SK-N-SH (cell line): ENCODE measurements at regions not wholly inside any gene's neighbourhood (a gene's known extent, or its start where the extent isn't known, plus 50 kb on each side); places are given as distances from the start of the nearest gene placed in this dataset.

Experiments used
- CTCF ChIP-seq: fragments of 200-600 bp; sonication (generic); IDR thresholded peaks from 2 replicates; pipeline ENCODE4 v1.6.1; 2017; ENCODE audit warnings: antibody characterized with exemption, mild to moderate bottlenecking, moderate library complexity
- EP300 ChIP-seq, 2 experiments: IDR thresholded peaks; 2 replicates each; pipeline versions ENCODE4 v1.4.0 to v1.6.1; 2012; ENCODE audit warnings: borderline replicate concordance in 1 of 2, low read depth in 1 of 2, low read length in 1 of 2
- EZH2phosphoT487 ChIP-seq: fragments of 200-600 bp; sonication (generic); IDR thresholded peaks from 2 replicates; pipeline ENCODE4 v1.6.1; 2017; ENCODE audit warnings: low read depth, mixed run types, mild to moderate bottlenecking, antibody characterized with exemption, moderate library complexity, borderline replicate concordance
- RCOR1 ChIP-seq: fragments of 150-350 bp; IDR thresholded peaks from 2 replicates; pipeline ENCODE4 v1.6.1; 2017; ENCODE audit warnings: antibody characterized with exemption, low read length
- REST ChIP-seq: IDR thresholded peaks from 2 replicates; pipeline ENCODE4 v1.6.1; 2012; ENCODE audit warnings: mild to moderate bottlenecking, low read depth, low read length, moderate library complexity
- RXRA ChIP-seq: IDR thresholded peaks from 2 replicates; pipeline ENCODE4 v1.4.0; 2012; ENCODE audit warnings: low read depth, mild to moderate bottlenecking, borderline replicate concordance
- TAF1 ChIP-seq: IDR thresholded peaks from 2 replicates; pipeline ENCODE4 v1.6.1; 2012; ENCODE audit warnings: low read depth, mild to moderate bottlenecking, low read length, moderate library complexity, borderline replicate concordance
- TEAD4 ChIP-seq: IDR thresholded peaks from 2 replicates; pipeline ENCODE4 v1.4.0; 2012; ENCODE audit warnings: mild to moderate bottlenecking, borderline replicate concordance; ENCODE audit not compliant: insufficient read depth

GRCh38 chr22:47919893-47920292, 1157.4 kb downstream of the TBC1D22A start:
- TF ChIP-seq TAF1 (no peak), RCOR1 (no peak), CTCF (no peak), EP300 (IDR thresholded peaks at IDR 0.05; ENCODE audit: borderline replicate concordance in 1 of 2, low read depth in 1 of 2, low read length in 1 of 2) (no peak), REST (no peak), RXRA (no peak), TEAD4 (no peak), EZH2phosphoT487 (no peak)
